HG02798 (cell line): ENCODE measurements at regions not wholly inside any gene's neighbourhood (a gene's known extent, or its start where the extent isn't known, plus 50 kb on each side); places are given as distances from the start of the nearest gene placed in this dataset.
"Not testable (repeated sequence)": the region's sequence is repeated elsewhere in the genome, so short reads cannot be mapped to it uniquely, and the experiment has no call there.

ENCODE experiments used
- ATAC-seq: cut with Tn5 transposase; IDR thresholded peaks from one replicate; pipeline ENCODE4 v1.9.1; 2021; ENCODE audit warnings: mild to moderate bottlenecking; ENCODE audit not compliant: unreplicated experiment, poor library complexity

- no peak for ATAC-seq
Measured at GRCh38 chr9:85487872-85488271, 253.9 kb downstream of the AGTPBP1 start.

GRCh38 chr9:85484235-85484634, 257.5 kb downstream of the AGTPBP1 start:
- no peak for ATAC-seq

GRCh38 chr9:85483208-85483607, 258.5 kb downstream of the AGTPBP1 start:
- no peak for ATAC-seq

GRCh38 chr9:85479305-85479704, 262.4 kb downstream of the AGTPBP1 start:
- no peak for ATAC-seq

- no peak for ATAC-seq
Measured at GRCh38 chr9:85478847-85479246, 262.9 kb downstream of the AGTPBP1 start.

- ATAC-seq = not testable (repeated sequence)
Measured at GRCh38 chr9:85474896-85475295, 266.9 kb downstream of the AGTPBP1 start.

GRCh38 chr9:85471791-85472190, 270.0 kb downstream of the AGTPBP1 start:
- ATAC-seq = no peak

GRCh38 chr9:85469041-85469440, 272.7 kb downstream of the AGTPBP1 start:
- no peak for ATAC-seq

- ATAC-seq = no peak
Measured at GRCh38 chr9:85466834-85467233, 274.9 kb downstream of the AGTPBP1 start.

GRCh38 chr9:85458114-85458864, 283.5 kb downstream of the AGTPBP1 start:
- not testable (repeated sequence) for ATAC-seq

- no peak for ATAC-seq
Measured at GRCh38 chr9:85453850-85454249, 287.9 kb downstream of the AGTPBP1 start.

- ATAC-seq = no peak
Measured at GRCh38 chr9:85452841-85453240, 288.9 kb downstream of the AGTPBP1 start.

- no peak for ATAC-seq
Measured at GRCh38 chr9:85451680-85452079, 290.1 kb downstream of the AGTPBP1 start.

- ATAC-seq = no peak
Measured at GRCh38 chr9:85445887-85446286, 295.9 kb downstream of the AGTPBP1 start.

- no peak for ATAC-seq
Measured at GRCh38 chr9:85444243-85444642, 297.5 kb downstream of the AGTPBP1 start.

GRCh38 chr9:85443190-85443598, 298.6 kb downstream of the AGTPBP1 start:
- peak; percentile 44 for ATAC-seq

- no peak for ATAC-seq
Measured at GRCh38 chr9:85439791-85440190, 302.0 kb downstream of the AGTPBP1 start.

GRCh38 chr9:85433956-85434355, 307.8 kb downstream of the AGTPBP1 start:
- ATAC-seq = not testable (repeated sequence)

- ATAC-seq = not testable (repeated sequence)
Measured at GRCh38 chr9:85433551-85433950, 308.2 kb downstream of the AGTPBP1 start.

GRCh38 chr9:85433046-85433445, 308.7 kb downstream of the AGTPBP1 start:
- ATAC-seq = no peak

- ATAC-seq = no peak
Measured at GRCh38 chr9:85432599-85432998, 309.2 kb downstream of the AGTPBP1 start.

GRCh38 chr9:85431339-85432102, 310.2 kb downstream of the AGTPBP1 start:
- no peak for ATAC-seq
